HL-60 (cell line): ENCODE measurements at regions not wholly inside any gene's neighbourhood (a gene's known extent, or its start where the extent isn't known, plus 50 kb on each side); places are given as distances from the start of the nearest gene placed in this dataset.

Experiments
- GABPA ChIP-seq: IDR thresholded peaks from 2 replicates; pipeline ENCODE4 v1.6.1; 2012; ENCODE audit warnings: low read depth
- POLR2AphosphoS5 ChIP-seq: IDR thresholded peaks from 2 replicates; pipeline ENCODE4 v1.6.1; 2012; ENCODE audit warnings: low read depth
- REST ChIP-seq: IDR thresholded peaks from 2 replicates; pipeline ENCODE4 v1.6.1; 2012; ENCODE audit warnings: low read depth; ENCODE audit not compliant: insufficient replicate concordance
- TF ChIP-seq, protein P1 (sequence below): IDR thresholded peaks from one replicate; pipeline ENCODE4 v1.5.1; 2011; ENCODE audit warnings: low read length, control low read depth, inconsistent platforms; ENCODE audit not compliant: insufficient read depth

GRCh38 chr20:22910287-22910852 is 124.7 kb upstream of the SSTR4 start:
- TF ChIP-seq POLR2AphosphoS5: no peak
- TF ChIP-seq, protein P1, sequence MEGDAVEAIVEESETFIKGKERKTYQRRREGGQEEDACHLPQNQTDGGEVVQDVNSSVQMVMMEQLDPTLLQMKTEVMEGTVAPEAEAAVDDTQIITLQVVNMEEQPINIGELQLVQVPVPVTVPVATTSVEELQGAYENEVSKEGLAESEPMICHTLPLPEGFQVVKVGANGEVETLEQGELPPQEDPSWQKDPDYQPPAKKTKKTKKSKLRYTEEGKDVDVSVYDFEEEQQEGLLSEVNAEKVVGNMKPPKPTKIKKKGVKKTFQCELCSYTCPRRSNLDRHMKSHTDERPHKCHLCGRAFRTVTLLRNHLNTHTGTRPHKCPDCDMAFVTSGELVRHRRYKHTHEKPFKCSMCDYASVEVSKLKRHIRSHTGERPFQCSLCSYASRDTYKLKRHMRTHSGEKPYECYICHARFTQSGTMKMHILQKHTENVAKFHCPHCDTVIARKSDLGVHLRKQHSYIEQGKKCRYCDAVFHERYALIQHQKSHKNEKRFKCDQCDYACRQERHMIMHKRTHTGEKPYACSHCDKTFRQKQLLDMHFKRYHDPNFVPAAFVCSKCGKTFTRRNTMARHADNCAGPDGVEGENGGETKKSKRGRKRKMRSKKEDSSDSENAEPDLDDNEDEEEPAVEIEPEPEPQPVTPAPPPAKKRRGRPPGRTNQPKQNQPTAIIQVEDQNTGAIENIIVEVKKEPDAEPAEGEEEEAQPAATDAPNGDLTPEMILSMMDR: no peak
- no peak for TF ChIP-seq REST
- TF ChIP-seq GABPA: no peak
